H9 (cell line): ENCODE measurements at regions not wholly inside any gene's neighbourhood (a gene's known extent, or its start where the extent isn't known, plus 50 kb on each side); places are given as distances from the start of the nearest gene placed in this dataset.

Experiments used
- DNase-seq: peaks from one replicate; pipeline ENCODE4 v3.0.0-alpha.2; 2017
- H2AFZ ChIP-seq: one replicate; pipeline ENCODE4 v1.6.1; 2013; ENCODE audit warnings: mild to moderate bottlenecking, low read length, control low read depth, moderate library complexity
- H2AK5ac ChIP-seq: 2 replicates; pipeline ENCODE4 v1.6.1; 2013; ENCODE audit warnings: low read length, control low read depth, mixed read lengths; ENCODE audit not compliant: insufficient read length
- H2BK120ac ChIP-seq: one replicate; pipeline ENCODE4 v1.6.1; 2013; ENCODE audit warnings: low read depth, mild to moderate bottlenecking, low read length, control low read depth, inconsistent platforms; ENCODE audit not compliant: poor library complexity, severe bottlenecking
- H2BK12ac ChIP-seq: 2 replicates; pipeline ENCODE4 v1.6.1; 2013; ENCODE audit warnings: low read length, control low read depth, mixed read lengths, low read depth; ENCODE audit not compliant: insufficient read length
- H2BK15ac ChIP-seq: 2 replicates; pipeline ENCODE4 v1.6.1; 2013; ENCODE audit warnings: low read depth, low read length, control low read depth
- H2BK20ac ChIP-seq: one replicate; pipeline ENCODE4 v1.6.1; 2013; ENCODE audit warnings: low read depth, mild to moderate bottlenecking, low read length, control low read depth, inconsistent platforms; ENCODE audit not compliant: poor library complexity, severe bottlenecking
- H2BK5ac ChIP-seq: 2 replicates; pipeline ENCODE4 v1.6.1; 2013; ENCODE audit warnings: low read length, control low read depth, mixed read lengths; ENCODE audit not compliant: insufficient read length
- H3K14ac ChIP-seq: 2 replicates; pipeline ENCODE4 v1.6.1; 2013; ENCODE audit warnings: low read length, control low read depth; ENCODE audit not compliant: insufficient read depth
- H3K18ac ChIP-seq: 2 replicates; pipeline ENCODE4 v1.6.1; 2013; ENCODE audit warnings: low read depth, mild to moderate bottlenecking, mixed read lengths, low read length, control low read depth; ENCODE audit not compliant: insufficient read length
- H3K23ac ChIP-seq: 2 replicates; pipeline ENCODE4 v1.6.1; 2013; ENCODE audit warnings: low read length, control low read depth, mixed read lengths, low read depth; ENCODE audit not compliant: insufficient read length
- H3K23me2 ChIP-seq: 2 replicates; pipeline ENCODE4 v1.6.1; 2013; ENCODE audit warnings: low read depth, mild to moderate bottlenecking, mixed read lengths, low read length, control low read depth; ENCODE audit not compliant: insufficient read length, poor library complexity, severe bottlenecking
- H3K27ac ChIP-seq: 2 replicates; pipeline ENCODE4 v1.5.1; 2013; ENCODE audit warnings: low read length, control low read depth, mixed read lengths, low read depth; ENCODE audit not compliant: insufficient read length
- H3K27me3 ChIP-seq: 2 replicates; pipeline ENCODE4 v1.6.1; 2013; ENCODE audit warnings: low read length, control low read depth, inconsistent platforms; ENCODE audit not compliant: insufficient read depth
- H3K4ac ChIP-seq: 2 replicates; pipeline ENCODE4 v1.6.1; 2013; ENCODE audit warnings: low read depth, mild to moderate bottlenecking, control low read depth, inconsistent platforms, low read length, moderate library complexity
- H3K4me1 ChIP-seq: 2 replicates; pipeline ENCODE4 v1.6.1; 2013; ENCODE audit warnings: low read length, control low read depth, inconsistent platforms; ENCODE audit not compliant: insufficient read depth
- H3K4me2 ChIP-seq: 2 replicates; pipeline ENCODE4 v1.6.1; 2013; ENCODE audit warnings: low read length, control low read depth, mixed read lengths; ENCODE audit not compliant: insufficient read length, insufficient read depth
- H3K56ac ChIP-seq: 2 replicates; pipeline ENCODE4 v1.6.1; 2013; ENCODE audit warnings: low read depth, mild to moderate bottlenecking, mixed read lengths, low read length, control low read depth; ENCODE audit not compliant: insufficient read length
- H3K79me1 ChIP-seq: 2 replicates; pipeline ENCODE4 v1.6.1; 2013; ENCODE audit warnings: low read depth, mild to moderate bottlenecking, moderate library complexity, low read length, control low read depth, inconsistent platforms; ENCODE audit not compliant: insufficient read depth, poor library complexity, severe bottlenecking
- H3K79me2 ChIP-seq: 2 replicates; pipeline ENCODE4 v1.6.1; 2013; ENCODE audit warnings: low read length, control low read depth, inconsistent platforms; ENCODE audit not compliant: insufficient read depth
- H3K9ac ChIP-seq: 2 replicates; pipeline ENCODE4 v1.6.1; 2013; ENCODE audit warnings: low read length, control low read depth, mixed read lengths; ENCODE audit not compliant: insufficient read length; ENCODE audit errors: extremely low read depth
- H3K9me3 ChIP-seq: one replicate; pipeline ENCODE4 v1.6.1; 2013; ENCODE audit warnings: low read depth, low read length, inconsistent platforms; ENCODE audit not compliant: control insufficient read depth
- H3T11ph ChIP-seq: one replicate; pipeline ENCODE4 v1.6.1; 2013; ENCODE audit warnings: mild to moderate bottlenecking, low read length, control low read depth, inconsistent platforms
- H4K20me1 ChIP-seq: one replicate; pipeline ENCODE4 v1.6.1; 2013; ENCODE audit not compliant: control insufficient read depth, insufficient read length, insufficient read depth
- H4K5ac ChIP-seq: 2 replicates; pipeline ENCODE4 v1.6.1; 2013; ENCODE audit warnings: low read depth, mild to moderate bottlenecking, mixed read lengths, low read length, control low read depth; ENCODE audit not compliant: insufficient read length
- H4K8ac ChIP-seq: replicated peaks from 2 replicates; pipeline ENCODE4 v1.6.1; 2013; ENCODE audit warnings: low read length, control low read depth, mixed read lengths, low read depth; ENCODE audit not compliant: insufficient read length
- H4K91ac ChIP-seq: 2 replicates; pipeline ENCODE4 v1.6.1; 2013; ENCODE audit warnings: low read depth, mild to moderate bottlenecking, moderate library complexity, mixed read lengths, low read length, control low read depth; ENCODE audit not compliant: insufficient read length
- H3K27ac Mint-ChIP-seq, 3 experiments: 2 replicates in 2 of 3; 3 replicates in 1 of 3; pipeline ENCODE4 v1.8.0; 2020 to 2021; ENCODE audit warnings: mixed read lengths in 3 of 3, mild to moderate bottlenecking in 1 of 3, moderate library complexity in 1 of 3
- H3K27me3 Mint-ChIP-seq: 2 replicates; pipeline ENCODE4 v1.8.0; 2021; ENCODE audit warnings: low read depth, mild to moderate bottlenecking, moderate library complexity, mixed read lengths
- H3K36me3 Mint-ChIP-seq, 3 experiments: 2 replicates in 2 of 3; 3 replicates in 1 of 3; pipeline ENCODE4 v1.8.0; 2020 to 2021; ENCODE audit warnings: low read depth in 3 of 3, mixed read lengths in 3 of 3; ENCODE audit not compliant: insufficient read depth in 1 of 3
- H3K4me1 Mint-ChIP-seq, 2 experiments: 2 replicates each; pipeline ENCODE4 v1.8.0; 2020; ENCODE audit warnings: mixed read lengths in 2 of 2
- H3K4me3 Mint-ChIP-seq, 2 experiments: 2 replicates in 1 of 2; 3 replicates in 1 of 2; pipeline ENCODE4 v1.8.0; 2020 to 2021; ENCODE audit warnings: mild to moderate bottlenecking in 2 of 2, mixed read lengths in 2 of 2, moderate library complexity in 1 of 2
- H3K9me3 Mint-ChIP-seq, 2 experiments: 2 replicates in 1 of 2; 3 replicates in 1 of 2; pipeline ENCODE4 v1.8.0; 2020; ENCODE audit warnings: mild to moderate bottlenecking in 2 of 2, mixed read lengths in 2 of 2, moderate library complexity in 1 of 2
- CTCF ChIP-seq: fragments of 200-600 bp; sonication (generic); conservative IDR thresholded peaks from 3 replicates; pipeline ENCODE4 v1.8.0; 2021; ENCODE audit warnings: antibody characterized with exemption, mild to moderate bottlenecking
- WGBS: extraction: QIAGEN DNeasy Blood & Tissue Kit; methylation state at CpG from one replicate; pipeline ENCODE4 v1.1.7; 2013; ENCODE audit warnings: missing lambda C conversion rate, low lambda C conversion rate, mixed read lengths; ENCODE audit not compliant: insufficient read length; ENCODE audit errors: extremely low coverage; 5-methylcytosine and 5-hydroxymethylcytosine counted together

- no CpG with 5 or more reads among the region's 10 CpGs for WGBS
These were observed 624.8 kb downstream of the CENPC start for GRCh38 chr4:66920514-66920913.

More at GRCh38 chr4:66920514-66920913, 624.8 kb downstream of the CENPC start:
- DNase-seq, result no peak
- H3K4me1 Mint-ChIP-seq, result no peaks in the 10 kb centered on the region
- no peaks in the 10 kb centered on the region for H3K27me3 Mint-ChIP-seq
- Histone ChIP-seq H3T11ph (no peak overlapping the region), H2BK12ac (no peak overlapping the region), H2BK15ac (no peak overlapping the region), H3K4ac (no peak overlapping the region), H2BK5ac (no peak overlapping the region), H4K91ac (no peak overlapping the region), H4K5ac (no peak overlapping the region), H3K27ac (no peak overlapping the region), H3K79me2 (no peaks in the 10 kb centered on the region), H2BK120ac (no peak overlapping the region), H3K4me1 (no peaks in the 10 kb centered on the region), H3K14ac (no peak overlapping the region), H3K79me1 (no peaks in the 10 kb centered on the region), H2AK5ac (no peak overlapping the region), H3K56ac (no peak overlapping the region), H4K8ac (no peak overlapping the region), H3K18ac (no peak overlapping the region), H3K9ac (no peak overlapping the region), H3K23ac (no peak overlapping the region), H4K20me1 (no peaks in the 10 kb centered on the region), H3K27me3 (no peaks in the 10 kb centered on the region), H2AFZ (no peak overlapping the region), H2BK20ac (no peak overlapping the region), H3K9me3 (no peaks in the 10 kb centered on the region), H3K23me2 (no peaks in the 10 kb centered on the region), H3K4me2 (no peak overlapping the region)
- no peak overlapping the region for H3K27ac Mint-ChIP-seq
- no peaks in the 10 kb centered on the region for H3K9me3 Mint-ChIP-seq
- H3K4me3 Mint-ChIP-seq, result no peak overlapping the region
- H3K36me3 Mint-ChIP-seq, result no peaks in the 10 kb centered on the region
- TF ChIP-seq CTCF, result no peak
